ENCODE measurements at regions not wholly inside any gene's neighbourhood (a gene's known extent, or its start where the extent isn't known, plus 50 kb on each side); places are given as distances from the start of the nearest gene placed in this dataset.

- H2AFZ ChIP-seq (ENCODE audit: low read depth), result no peak overlapping the region
- TF ChIP-seq, protein P1, sequence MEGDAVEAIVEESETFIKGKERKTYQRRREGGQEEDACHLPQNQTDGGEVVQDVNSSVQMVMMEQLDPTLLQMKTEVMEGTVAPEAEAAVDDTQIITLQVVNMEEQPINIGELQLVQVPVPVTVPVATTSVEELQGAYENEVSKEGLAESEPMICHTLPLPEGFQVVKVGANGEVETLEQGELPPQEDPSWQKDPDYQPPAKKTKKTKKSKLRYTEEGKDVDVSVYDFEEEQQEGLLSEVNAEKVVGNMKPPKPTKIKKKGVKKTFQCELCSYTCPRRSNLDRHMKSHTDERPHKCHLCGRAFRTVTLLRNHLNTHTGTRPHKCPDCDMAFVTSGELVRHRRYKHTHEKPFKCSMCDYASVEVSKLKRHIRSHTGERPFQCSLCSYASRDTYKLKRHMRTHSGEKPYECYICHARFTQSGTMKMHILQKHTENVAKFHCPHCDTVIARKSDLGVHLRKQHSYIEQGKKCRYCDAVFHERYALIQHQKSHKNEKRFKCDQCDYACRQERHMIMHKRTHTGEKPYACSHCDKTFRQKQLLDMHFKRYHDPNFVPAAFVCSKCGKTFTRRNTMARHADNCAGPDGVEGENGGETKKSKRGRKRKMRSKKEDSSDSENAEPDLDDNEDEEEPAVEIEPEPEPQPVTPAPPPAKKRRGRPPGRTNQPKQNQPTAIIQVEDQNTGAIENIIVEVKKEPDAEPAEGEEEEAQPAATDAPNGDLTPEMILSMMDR (conservative IDR thresholded peaks at IDR 0.05; ENCODE audit: low read depth, low read length), result no peak
- H4K20me1 ChIP-seq (ENCODE audit: insufficient read depth), result no peaks in the 10 kb centered on the region
- H3K9ac ChIP-seq, result no peak overlapping the region
- no peaks in the 10 kb centered on the region for H3K79me2 ChIP-seq (ENCODE audit: insufficient read depth, low read depth)
- no peak overlapping the region for H3K4me3 ChIP-seq (IDR thresholded peaks at IDR 0.05; ENCODE audit: insufficient read depth, low read depth, low read length)
- no peaks in the 10 kb centered on the region for H3K36me3 ChIP-seq (ENCODE audit: insufficient read depth)
- no peak overlapping the region for H3K4me2 ChIP-seq
- H3K4me1 ChIP-seq (ENCODE audit: low read depth, poor library complexity, severe bottlenecking), result no peaks in the 10 kb centered on the region
- no peak overlapping the region for H3K27ac ChIP-seq
- no peaks in the 10 kb centered on the region for H3K27me3 ChIP-seq (ENCODE audit: insufficient read depth, low read depth)
These were observed 151.4 kb upstream of the FERD3L start for GRCh38 chr7:19296617-19297016.

DNA sequence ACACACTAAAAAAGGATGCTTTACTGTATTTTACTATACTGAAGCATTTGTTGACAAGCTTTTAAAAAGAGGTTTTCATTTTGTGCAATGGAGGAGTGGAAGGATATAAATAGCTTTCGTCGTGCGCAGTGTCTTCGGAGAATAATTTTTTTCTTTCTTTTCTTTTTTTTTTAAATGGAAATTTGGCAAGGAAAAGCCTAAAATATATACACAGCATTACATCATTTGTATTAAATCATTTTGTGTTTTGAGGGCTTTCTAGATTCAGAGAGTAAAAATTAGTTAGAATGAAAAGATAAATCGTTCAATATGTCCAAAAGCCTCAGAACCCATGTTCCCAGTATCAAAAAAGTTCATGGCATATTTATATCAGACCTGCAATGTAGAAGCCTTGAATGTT is 150.2 kb upstream of the FERD3L start:
- Histone ChIP-seq H3K4me1 (ENCODE audit: low read depth, poor library complexity, severe bottlenecking) (no peaks in the 10 kb centered on the region), H2AFZ (ENCODE audit: low read depth) (no peak overlapping the region), H3K79me2 (ENCODE audit: insufficient read depth, low read depth) (no peaks in the 10 kb centered on the region), H3K9ac (no peak overlapping the region), H3K27me3 (ENCODE audit: insufficient read depth, low read depth) (no peaks in the 10 kb centered on the region), H4K20me1 (ENCODE audit: insufficient read depth) (no peaks in the 10 kb centered on the region), H3K36me3 (ENCODE audit: insufficient read depth) (no peaks in the 10 kb centered on the region), H3K4me3 (IDR thresholded peaks at IDR 0.05; ENCODE audit: insufficient read depth, low read depth, low read length) (no peak overlapping the region), H3K27ac (no peak overlapping the region), H3K4me2 (no peak overlapping the region)
- TF ChIP-seq, protein P1 (conservative IDR thresholded peaks at IDR 0.05; ENCODE audit: low read depth, low read length), result no peak

DNA sequence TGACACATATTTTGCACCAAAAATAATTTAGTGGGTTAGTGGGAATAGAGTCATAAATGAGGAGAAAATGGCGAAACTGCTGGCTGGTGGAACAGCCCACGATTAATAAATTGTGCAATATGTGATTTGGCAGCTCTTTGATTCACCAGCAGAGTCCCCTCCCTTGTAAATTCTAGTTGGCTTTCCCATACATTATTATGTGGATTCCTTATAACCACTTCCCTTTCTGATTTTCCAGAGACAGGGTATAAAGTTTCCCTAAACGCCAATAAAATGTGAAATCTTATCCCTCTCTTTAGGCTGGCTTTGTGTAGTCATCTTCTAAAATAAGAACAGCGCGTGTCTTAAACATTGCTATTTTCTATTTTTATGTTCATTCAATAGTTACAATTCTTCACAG is 149.4 kb upstream of the FERD3L start:
- no peaks in the 10 kb centered on the region for H3K27me3 ChIP-seq (ENCODE audit: insufficient read depth, low read depth)
- no peak overlapping the region for H3K4me2 ChIP-seq
- H3K27ac ChIP-seq, result no peak overlapping the region
- no peak overlapping the region for H2AFZ ChIP-seq (ENCODE audit: low read depth)
- TF ChIP-seq, protein P1 (conservative IDR thresholded peaks at IDR 0.05; ENCODE audit: low read depth, low read length), result no peak
- no peaks in the 10 kb centered on the region for H3K4me1 ChIP-seq (ENCODE audit: low read depth, poor library complexity, severe bottlenecking)
- H4K20me1 ChIP-seq (ENCODE audit: insufficient read depth), result no peaks in the 10 kb centered on the region
- H3K79me2 ChIP-seq (ENCODE audit: insufficient read depth, low read depth), result no peaks in the 10 kb centered on the region
- H3K36me3 ChIP-seq (ENCODE audit: insufficient read depth), result no peaks in the 10 kb centered on the region
- H3K4me3 ChIP-seq (IDR thresholded peaks at IDR 0.05; ENCODE audit: insufficient read depth, low read depth, low read length), result no peak overlapping the region
- H3K9ac ChIP-seq, result no peak overlapping the region

- Histone ChIP-seq H3K4me1 (ENCODE audit: low read depth, poor library complexity, severe bottlenecking) (no peaks in the 10 kb centered on the region), H3K27ac (no peak overlapping the region)
These were observed 148.2 kb upstream of the FERD3L start for GRCh38 chr7:19293431-19293830.

More at GRCh38 chr7:19293431-19293830, 148.2 kb upstream of the FERD3L start:
- H4K20me1 ChIP-seq (ENCODE audit: insufficient read depth), result no peaks in the 10 kb centered on the region
- TF ChIP-seq, protein P1 (conservative IDR thresholded peaks at IDR 0.05; ENCODE audit: low read depth, low read length), result no peak
- no peaks in the 10 kb centered on the region for H3K36me3 ChIP-seq (ENCODE audit: insufficient read depth)
- H3K9ac ChIP-seq, result no peak overlapping the region
- no peak overlapping the region for H2AFZ ChIP-seq (ENCODE audit: low read depth)
- no peak overlapping the region for H3K4me3 ChIP-seq (IDR thresholded peaks at IDR 0.05; ENCODE audit: insufficient read depth, low read depth, low read length)
- H3K4me2 ChIP-seq, result no peak overlapping the region
- H3K27me3 ChIP-seq (ENCODE audit: insufficient read depth, low read depth), result no peaks in the 10 kb centered on the region
- H3K79me2 ChIP-seq (ENCODE audit: insufficient read depth, low read depth), result no peaks in the 10 kb centered on the region

Data from KMS-11 (cell line).